Endothelial cell (in vitro differentiated cells): ENCODE measurements at regions not wholly inside any gene's neighbourhood (a gene's known extent, or its start where the extent isn't known, plus 50 kb on each side); places are given as distances from the start of the nearest gene placed in this dataset.

Experiments
- DNase-seq: peaks from one replicate; pipeline ENCODE4 v3.0.0; 2021; ENCODE audit warnings: low spot score
- H3K27ac Mint-ChIP-seq: one replicate; pipeline ENCODE4 v1.8.0; 2021; ENCODE audit warnings: mixed read lengths, inconsistent platforms; ENCODE audit not compliant: unreplicated experiment
- H3K27me3 Mint-ChIP-seq: one replicate; pipeline ENCODE4 v1.8.0; 2021; ENCODE audit warnings: mild to moderate bottlenecking, moderate library complexity, mixed read lengths, inconsistent platforms; ENCODE audit not compliant: unreplicated experiment
- H3K36me3 Mint-ChIP-seq: one replicate; pipeline ENCODE4 v1.8.0; 2021; ENCODE audit warnings: mild to moderate bottlenecking, low read depth, mixed read lengths, inconsistent platforms; ENCODE audit not compliant: unreplicated experiment
- H3K4me1 Mint-ChIP-seq: one replicate; pipeline ENCODE4 v1.8.0; 2021; ENCODE audit warnings: mild to moderate bottlenecking, mixed read lengths, inconsistent platforms; ENCODE audit not compliant: unreplicated experiment
- H3K4me3 Mint-ChIP-seq: one replicate; pipeline ENCODE4 v1.8.0; 2021; ENCODE audit warnings: mild to moderate bottlenecking, mixed read lengths, inconsistent platforms; ENCODE audit not compliant: unreplicated experiment
- H3K9me3 Mint-ChIP-seq: one replicate; pipeline ENCODE4 v1.8.0; 2021; ENCODE audit warnings: mixed read lengths, inconsistent platforms; ENCODE audit not compliant: unreplicated experiment
- TF ChIP-seq, protein P1 (sequence below): fragments of 200-600 bp; sonication (generic); IDR thresholded peaks from one replicate; pipeline ENCODE4 v1.5.0; 2021; ENCODE audit warnings: antibody characterized with exemption; ENCODE audit not compliant: unreplicated experiment

DNA sequence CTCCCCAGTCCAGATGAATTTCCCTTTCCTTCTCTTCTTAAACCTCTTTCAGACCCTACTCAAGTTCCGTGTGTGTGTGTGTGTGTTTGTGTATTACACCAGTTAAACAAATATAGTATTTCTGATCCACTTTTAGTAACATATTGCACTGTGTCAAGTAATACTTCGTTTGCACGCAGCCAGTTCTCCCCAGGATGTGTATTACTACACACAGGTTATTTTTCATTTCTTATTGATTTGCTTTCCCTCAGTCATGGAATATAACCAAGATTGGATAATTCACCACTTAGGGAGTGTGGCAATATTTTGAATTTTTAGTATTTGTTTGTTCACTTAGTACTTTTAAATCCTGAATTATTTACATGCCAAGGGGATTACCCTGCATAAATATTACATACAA lies 667.0 kb downstream of the NR2F2 start:
- Mint-ChIP-seq H3K36me3 (no peaks in the 10 kb centered on the region), H3K9me3 (no peaks in the 10 kb centered on the region)

DNA sequence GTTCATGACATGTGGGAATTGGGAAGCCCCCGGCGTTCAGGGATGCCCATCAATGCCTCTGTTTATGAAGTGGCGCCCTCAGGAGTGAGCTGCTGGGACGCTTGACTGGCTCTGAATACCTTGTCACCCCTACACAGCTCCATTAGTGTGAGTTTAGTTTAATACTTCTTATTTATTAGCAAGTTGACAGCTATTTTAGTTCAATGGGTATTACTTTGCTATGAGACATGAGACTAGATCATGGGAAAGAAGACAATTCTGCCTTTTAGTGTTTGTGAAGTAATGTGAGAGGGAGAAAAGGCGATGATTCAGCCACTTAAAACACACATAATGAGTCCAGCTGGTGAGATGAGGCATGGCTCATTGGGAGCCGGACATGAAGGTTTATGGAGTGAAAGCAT lies 678.5 kb downstream of the NR2F2 start:
- Mint-ChIP-seq H3K27ac (no peak overlapping the region), H3K27me3 (no peaks in the 10 kb centered on the region), H3K4me1 (no peaks in the 10 kb centered on the region), H3K9me3 (no peaks in the 10 kb centered on the region), H3K36me3 (no peaks in the 10 kb centered on the region), H3K4me3 (no peak overlapping the region)
- TF ChIP-seq, protein P1, sequence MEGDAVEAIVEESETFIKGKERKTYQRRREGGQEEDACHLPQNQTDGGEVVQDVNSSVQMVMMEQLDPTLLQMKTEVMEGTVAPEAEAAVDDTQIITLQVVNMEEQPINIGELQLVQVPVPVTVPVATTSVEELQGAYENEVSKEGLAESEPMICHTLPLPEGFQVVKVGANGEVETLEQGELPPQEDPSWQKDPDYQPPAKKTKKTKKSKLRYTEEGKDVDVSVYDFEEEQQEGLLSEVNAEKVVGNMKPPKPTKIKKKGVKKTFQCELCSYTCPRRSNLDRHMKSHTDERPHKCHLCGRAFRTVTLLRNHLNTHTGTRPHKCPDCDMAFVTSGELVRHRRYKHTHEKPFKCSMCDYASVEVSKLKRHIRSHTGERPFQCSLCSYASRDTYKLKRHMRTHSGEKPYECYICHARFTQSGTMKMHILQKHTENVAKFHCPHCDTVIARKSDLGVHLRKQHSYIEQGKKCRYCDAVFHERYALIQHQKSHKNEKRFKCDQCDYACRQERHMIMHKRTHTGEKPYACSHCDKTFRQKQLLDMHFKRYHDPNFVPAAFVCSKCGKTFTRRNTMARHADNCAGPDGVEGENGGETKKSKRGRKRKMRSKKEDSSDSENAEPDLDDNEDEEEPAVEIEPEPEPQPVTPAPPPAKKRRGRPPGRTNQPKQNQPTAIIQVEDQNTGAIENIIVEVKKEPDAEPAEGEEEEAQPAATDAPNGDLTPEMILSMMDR, result no peak
- no peak for DNase-seq

More for the DNA sequence above, 667.0 kb downstream of the NR2F2 start:
- no peak overlapping the region for H3K27ac Mint-ChIP-seq
- no peaks in the 10 kb centered on the region for H3K27me3 Mint-ChIP-seq
- H3K4me1 Mint-ChIP-seq, result no peaks in the 10 kb centered on the region
- TF ChIP-seq, protein P1, result no peak
- no peak overlapping the region for H3K4me3 Mint-ChIP-seq
- no peak for DNase-seq

DNA sequence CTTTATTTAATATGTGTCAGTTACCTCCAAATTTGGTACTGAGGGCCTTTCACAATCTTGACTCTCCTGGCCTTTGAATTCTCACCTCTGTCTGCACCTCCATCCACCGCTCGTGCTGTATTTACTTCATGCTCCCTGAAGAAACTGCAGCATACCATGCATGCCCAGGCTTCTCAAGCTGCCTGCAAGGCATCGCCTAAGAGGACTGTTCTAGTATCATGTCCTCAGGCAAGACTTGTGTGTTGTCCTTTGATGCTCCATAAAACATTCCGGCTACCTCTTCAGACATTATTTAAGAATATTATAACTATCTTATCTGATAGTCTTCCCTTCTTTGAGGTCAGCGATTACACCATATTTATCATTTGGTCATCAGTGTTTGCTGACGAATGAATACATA lies 682.5 kb downstream of the NR2F2 start:
- no peaks in the 10 kb centered on the region for H3K36me3 Mint-ChIP-seq
- TF ChIP-seq, protein P1, result no peak
- no peaks in the 10 kb centered on the region for H3K4me1 Mint-ChIP-seq
- no peak overlapping the region for H3K27ac Mint-ChIP-seq
- H3K27me3 Mint-ChIP-seq, result no peaks in the 10 kb centered on the region
- DNase-seq, result no peak
- no peak overlapping the region for H3K4me3 Mint-ChIP-seq
- no peaks in the 10 kb centered on the region for H3K9me3 Mint-ChIP-seq

DNA sequence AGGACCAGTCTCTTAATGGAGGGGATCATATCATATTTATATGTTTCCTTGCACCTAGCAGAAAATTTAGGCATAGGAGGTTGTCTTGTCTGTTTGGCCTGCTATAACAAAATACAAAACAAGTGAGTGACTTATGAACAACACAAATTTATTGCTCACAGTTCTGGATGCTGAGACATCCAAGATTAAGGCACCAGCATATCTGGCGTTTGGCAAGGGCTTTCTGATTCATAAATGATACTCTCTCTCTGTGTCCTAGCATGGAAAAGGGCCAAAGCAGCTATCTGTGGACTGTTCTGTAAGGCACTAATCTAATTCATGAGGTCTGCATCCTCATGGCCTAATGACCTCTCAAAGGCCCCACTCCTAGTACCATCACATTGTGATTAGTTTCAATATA lies 683.0 kb downstream of the NR2F2 start:
- Mint-ChIP-seq H3K4me3 (no peak overlapping the region), H3K4me1 (no peaks in the 10 kb centered on the region), H3K36me3 (no peaks in the 10 kb centered on the region), H3K9me3 (no peaks in the 10 kb centered on the region), H3K27ac (no peak overlapping the region), H3K27me3 (no peaks in the 10 kb centered on the region)
- TF ChIP-seq, protein P1, result no peak
- DNase-seq, result no peak

DNA sequence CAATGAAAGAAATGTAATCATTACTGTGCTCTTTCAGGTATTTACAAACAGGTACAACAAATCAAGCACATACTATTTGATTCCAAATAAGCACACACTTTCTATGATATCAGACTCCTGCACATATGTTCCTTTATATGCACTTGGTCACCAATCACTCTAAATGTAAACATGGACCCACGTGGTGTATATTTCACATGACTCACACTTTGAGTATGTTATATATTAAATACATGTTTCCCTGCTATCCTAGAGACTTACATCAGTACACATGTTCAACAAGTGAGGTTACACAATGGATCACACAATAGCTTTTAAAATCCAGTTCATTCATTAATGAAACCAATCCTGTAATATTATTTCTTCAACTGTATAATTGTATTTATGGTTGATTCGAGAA lies 683.5 kb downstream of the NR2F2 start:
- H3K27me3 Mint-ChIP-seq, result no peaks in the 10 kb centered on the region
- TF ChIP-seq, protein P1, result no peak
- H3K27ac Mint-ChIP-seq, result no peak overlapping the region
- no peaks in the 10 kb centered on the region for H3K36me3 Mint-ChIP-seq
- H3K4me1 Mint-ChIP-seq, result no peaks in the 10 kb centered on the region
- H3K9me3 Mint-ChIP-seq, result no peaks in the 10 kb centered on the region
- DNase-seq, result no peak
- H3K4me3 Mint-ChIP-seq, result no peak overlapping the region
